Adrenal gland (tissue), 9 donors: ENCODE measurements at regions not wholly inside any gene's neighbourhood (a gene's known extent, or its start where the extent isn't known, plus 50 kb on each side); places are given as distances from the start of the nearest gene placed in this dataset.

Experiments
- DNase-seq, 7 donors: peaks; one replicate each; pipeline ENCODE4 v3.0.0-alpha.2; 2019 to 2020
- H3K27ac ChIP-seq, 5 donors: fragments of 200-600 bp; sonication (generic) in 4 of 5; 1 replicate in 3 of 5; 2 replicates in 2 of 5; pipeline versions ENCODE4 v1.5.1 to v1.8.0; 2016 to 2020; ENCODE audit warnings: mild to moderate bottlenecking in 1 of 5
- H3K27me3 ChIP-seq: fragments of 200-600 bp; 2 replicates; pipeline ENCODE4 v1.8.0; 2021
- H3K36me3 ChIP-seq, 2 donors: fragments of 200-600 bp; replicated peaks in 1 of 2; 1 replicate in 1 of 2; 2 replicates in 1 of 2; pipeline versions ENCODE4 v1.5.1 to v1.8.0; 2018 to 2022
- H3K4me1 ChIP-seq, 2 donors: fragments of 200-600 bp; replicated peaks in 1 of 2; 1 replicate in 1 of 2; 2 replicates in 1 of 2; pipeline versions ENCODE4 v1.5.1 to v1.8.0; 2018 to 2021
- H3K4me3 ChIP-seq, 4 donors: fragments of 200-600 bp; sonication (generic) in 3 of 4; one replicate each; pipeline ENCODE4 v1.5.1; 2016 to 2018
- H3K9me3 ChIP-seq, 3 donors: fragments of 200-600 bp; sonication (generic) in 1 of 3; replicated peaks in 1 of 3; 1 replicate in 2 of 3; 2 replicates in 1 of 3; pipeline versions ENCODE4 v1.5.1 to v1.8.0; 2016 to 2021
- CTCF ChIP-seq, 6 experiments: fragments of 450-650 bp in 4 of 6; fragments of 200-600 bp in 2 of 6; sonication (generic) in 1 of 6; IDR thresholded peaks; 1 replicate in 5 of 6; 2 replicates in 1 of 6; pipeline versions ENCODE4 v1.5.1 to v1.8.0; 2016 to 2021; ENCODE audit warnings: antibody characterized with exemption in 6 of 6, mild to moderate bottlenecking in 2 of 6, moderate library complexity in 1 of 6
- POLR2A ChIP-seq, 2 donors: fragments of 450-650 bp; IDR thresholded peaks; one replicate each; pipeline ENCODE4 v1.6.1; 2017; ENCODE audit warnings: antibody characterized with exemption in 2 of 2, mild to moderate bottlenecking in 2 of 2, moderate library complexity in 1 of 2
- WGBS, 4 donors: extraction: QIAGEN DNeasy Blood & Tissue Kit in 2 of 4; methylation state at CpG; one replicate each; pipeline versions ENCODE4 v1.1.5 to v1.1.7; 2013 to 2017; 5-methylcytosine and 5-hydroxymethylcytosine counted together
- intact Hi-C, 2 donors: fragments of 100-400 bp; cut with DNase I; formaldehyde crosslinking; loops; one replicate each; pipeline versions ENCODE4 v1.14.1 to v1.15.0; 2022 to 2023
- donor health status: healthy with polysubstance abuse.
- donor health status: Bipolar disorder and iron deficiency.
- donor health status: DM: yes; HTN: yes; CAD: no.
- donor health status: DM: no; HTN: no; CAD: no.
- donor health status: DM: no; HTN: no; CAD: no.

GRCh38 chr1:56024155-56024554 is 555.2 kb downstream of the PLPP3 start:
- Histone ChIP-seq H3K9me3 (no peaks in the 10 kb centered on the region), H3K27me3 (no peaks in the 10 kb centered on the region), H3K36me3 (no peaks in the 10 kb centered on the region), H3K4me1 (no peaks in the 10 kb centered on the region), H3K27ac (no peak overlapping the region), H3K4me3 (no peak overlapping the region)
- WGBS, 4 donors: 80 to 91% (median 89%) methylated on average over 5 of the region's 5 CpGs
- intact Hi-C loops: no loop called here
- no peak for DNase-seq
- no peak for TF ChIP-seq CTCF (IDR thresholded peaks at IDR 0.05)
- TF ChIP-seq POLR2A (IDR thresholded peaks at IDR 0.05): no peak

DNA sequence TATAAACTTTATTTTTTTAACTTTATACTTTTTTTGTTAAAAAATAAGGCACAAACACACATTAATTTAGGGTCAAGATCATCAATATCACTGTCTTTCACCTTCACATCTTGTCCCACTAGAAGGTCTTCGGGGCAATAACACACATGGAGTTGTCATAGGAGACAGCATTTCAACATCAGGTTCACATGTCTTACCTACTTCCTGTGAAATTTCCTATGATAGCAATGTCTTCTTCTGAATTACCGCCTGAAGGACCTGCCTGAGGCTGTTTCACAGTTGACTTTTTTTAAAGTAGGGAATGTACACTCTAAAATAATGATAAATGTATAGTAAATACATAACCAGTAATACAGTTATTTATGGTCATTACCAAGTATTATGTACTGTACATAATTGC is 559.4 kb downstream of the PLPP3 start:
- TF ChIP-seq CTCF (IDR thresholded peaks at IDR 0.05) (no peak), POLR2A (IDR thresholded peaks at IDR 0.05) (no peak)
- no peaks in the 10 kb centered on the region for H3K9me3 ChIP-seq
- H3K27me3 ChIP-seq: no peaks in the 10 kb centered on the region
- WGBS, 4 donors: 85 to 93% (median 91%) methylated on average over 2 of the region's 2 CpGs
- H3K36me3 ChIP-seq: no peaks in the 10 kb centered on the region
- no peak overlapping the region for H3K4me3 ChIP-seq
- no peak overlapping the region for H3K27ac ChIP-seq
- no peak for DNase-seq
- intact Hi-C loops: no loop called here
- no peaks in the 10 kb centered on the region for H3K4me1 ChIP-seq

DNA sequence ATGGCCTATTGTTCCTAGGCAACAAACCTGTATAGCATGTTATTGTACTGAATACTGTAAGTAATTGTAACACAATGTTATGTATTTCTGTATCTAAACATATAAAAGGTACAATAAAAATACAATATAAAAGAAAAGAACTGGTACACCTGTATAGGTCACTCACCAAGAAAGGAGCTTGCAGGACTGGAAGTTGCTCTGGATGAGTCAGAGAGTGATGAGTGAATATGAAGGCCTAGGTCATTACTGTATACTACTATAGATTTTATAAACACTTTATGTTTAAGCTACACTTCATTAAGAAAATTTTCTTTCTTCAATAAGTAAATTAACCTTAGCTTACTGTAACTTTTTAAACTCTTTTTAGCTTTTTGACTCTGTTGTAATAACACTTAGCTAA is 559.9 kb downstream of the PLPP3 start:
- no peak overlapping the region for H3K27ac ChIP-seq
- no peaks in the 10 kb centered on the region for H3K27me3 ChIP-seq
- TF ChIP-seq CTCF (IDR thresholded peaks at IDR 0.05): no peak
- H3K9me3 ChIP-seq: no peaks in the 10 kb centered on the region
- intact Hi-C loops: no loop called here
- no peaks in the 10 kb centered on the region for H3K36me3 ChIP-seq
- H3K4me1 ChIP-seq: no peaks in the 10 kb centered on the region
- no peak for DNase-seq
- H3K4me3 ChIP-seq: no peak overlapping the region

DNA sequence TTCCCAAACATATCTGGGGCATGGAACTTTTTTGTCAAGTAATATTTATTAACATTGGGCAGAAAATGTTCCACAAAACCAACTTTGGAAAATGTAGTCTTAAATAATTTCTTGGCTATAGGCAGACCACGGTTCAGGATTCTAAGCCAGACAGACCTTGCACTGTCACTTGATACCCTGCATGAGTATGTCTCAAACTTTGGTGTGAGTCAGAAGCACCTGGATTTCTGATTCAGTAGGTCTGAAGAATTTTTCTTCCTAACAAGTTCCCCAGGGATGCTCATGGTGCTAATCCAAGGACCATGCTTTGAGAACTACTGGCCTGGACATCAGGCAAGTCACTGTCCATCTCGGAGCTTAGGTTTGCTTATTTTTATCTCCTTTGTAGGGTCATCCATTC is 562.0 kb downstream of the PLPP3 start:
- Histone ChIP-seq H3K27ac (no peak overlapping the region), H3K9me3 (no peaks in the 10 kb centered on the region), H3K36me3 (no peaks in the 10 kb centered on the region), H3K4me3 (no peak overlapping the region), H3K4me1 (no peaks in the 10 kb centered on the region), H3K27me3 (no peaks in the 10 kb centered on the region)
- intact Hi-C loops: no loop called here
- DNase-seq: no peak
- TF ChIP-seq POLR2A (IDR thresholded peaks at IDR 0.05) (no peak), CTCF (IDR thresholded peaks at IDR 0.05) (no peak)
- whole genome bisulfite sequencing, 4 donors: 82 to 91% (median 85%) methylated on average over 2 of the region's 2 CpGs
